ENCODE measurements at regions not wholly inside any gene's neighbourhood (a gene's known extent, or its start where the extent isn't known, plus 50 kb on each side); places are given as distances from the start of the nearest gene placed in this dataset.

DNA sequence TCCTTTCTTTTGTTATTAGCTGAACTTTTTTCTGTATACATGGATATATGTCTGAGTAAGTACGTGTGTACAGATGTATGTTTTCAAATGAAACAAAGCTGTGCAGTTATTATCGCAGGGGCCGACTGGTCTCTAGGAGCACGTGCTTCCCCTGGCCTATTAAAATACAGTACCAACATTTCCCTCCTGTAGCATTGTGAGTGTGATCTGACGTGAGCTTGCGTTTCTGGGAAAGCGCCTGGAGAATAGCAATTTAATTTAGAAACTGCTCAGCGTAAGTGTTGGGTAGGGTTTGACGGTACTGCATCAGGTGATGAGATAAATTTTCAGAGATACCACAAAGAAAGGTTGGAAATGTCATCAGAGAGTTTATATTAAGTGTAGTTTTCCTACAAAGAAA is 173.3 kb downstream of the FBXO8 start:
- Histone ChIP-seq H3K23ac (ENCODE audit: insufficient read length, low read depth, low read length) (no peak overlapping the region), H3K27me3 (ENCODE audit: insufficient read depth, low read length) (no peaks in the 10 kb centered on the region), H3K56ac (ENCODE audit: insufficient read length, low read depth, low read length) (no peak overlapping the region), H4K20me1 (ENCODE audit: control insufficient read depth, insufficient read depth, insufficient read length) (no peaks in the 10 kb centered on the region), H2BK15ac (ENCODE audit: low read depth, low read length) (no peak overlapping the region), H4K8ac (replicated peaks; ENCODE audit: insufficient read length, low read depth, low read length) (no peak overlapping the region), H3K79me2 (ENCODE audit: insufficient read depth, low read length) (no peaks in the 10 kb centered on the region), H4K5ac (ENCODE audit: insufficient read length, low read depth, low read length) (no peak overlapping the region), H3K23me2 (ENCODE audit: insufficient read length, low read depth, low read length, poor library complexity, severe bottlenecking) (no peaks in the 10 kb centered on the region), H2AFZ (ENCODE audit: low read length) (no peak overlapping the region), H2BK12ac (ENCODE audit: insufficient read length, low read depth, low read length) (no peak overlapping the region), H3K4me2 (ENCODE audit: insufficient read depth, insufficient read length, low read length) (no peak overlapping the region), H3K9ac (ENCODE audit: extremely low read depth, insufficient read length, low read length) (no peak overlapping the region), H4K91ac (ENCODE audit: insufficient read length, low read depth, low read length) (no peak overlapping the region), H2AK5ac (ENCODE audit: insufficient read length, low read length) (no peak overlapping the region), H3K14ac (ENCODE audit: insufficient read depth, low read length) (no peak overlapping the region), H3K18ac (ENCODE audit: insufficient read length, low read depth, low read length) (no peak overlapping the region), H2BK120ac (ENCODE audit: low read depth, low read length, poor library complexity, severe bottlenecking) (no peak overlapping the region), H2BK20ac (ENCODE audit: low read depth, low read length, poor library complexity, severe bottlenecking) (no peak overlapping the region), H3K27ac (ENCODE audit: insufficient read length, low read depth, low read length) (no peak overlapping the region), H3T11ph (ENCODE audit: low read length) (no peak overlapping the region), H2BK5ac (ENCODE audit: insufficient read length, low read length) (no peak overlapping the region), H3K9me3 (ENCODE audit: control insufficient read depth, low read depth, low read length) (no peaks in the 10 kb centered on the region), H3K4ac (ENCODE audit: low read depth, low read length) (no peak overlapping the region), H3K4me1 (ENCODE audit: insufficient read depth, low read length) (no peaks in the 10 kb centered on the region), H3K79me1 (ENCODE audit: insufficient read depth, low read depth, low read length, poor library complexity, severe bottlenecking) (no peaks in the 10 kb centered on the region)
- Mint-ChIP-seq H3K27me3 (ENCODE audit: low read depth) (no peaks in the 10 kb centered on the region), H3K36me3 (ENCODE audit: insufficient read depth in 1 of 3, low read depth in 3 of 3) (no peaks in the 10 kb centered on the region), H3K27ac (no peak overlapping the region), H3K4me3 (no peak overlapping the region), H3K9me3 (no peaks in the 10 kb centered on the region), H3K4me1 (peaks cover 9% of the 10 kb centered on the region in 2 experiments)
- TF ChIP-seq CTCF (conservative IDR thresholded peaks at IDR 0.05), result no peak
- WGBS (ENCODE audit: extremely low coverage, insufficient read length, low lambda C conversion rate), result no CpG with 5 or more reads among the region's 9 CpGs
- DNase-seq, result no peak
